OCI-LY7 (cell line): ENCODE measurements at regions not wholly inside any gene's neighbourhood (a gene's known extent, or its start where the extent isn't known, plus 50 kb on each side); places are given as distances from the start of the nearest gene placed in this dataset.

Experiments used
- EZH2phosphoT487 ChIP-seq: fragments of 200-600 bp; sonication (generic); IDR thresholded peaks from 2 replicates; pipeline ENCODE4 v1.6.1; 2018; ENCODE audit warnings: low read depth, borderline replicate concordance, mild to moderate bottlenecking, mixed run types, antibody characterized with exemption, low read length, moderate library complexity, mixed read lengths
- TF ChIP-seq, protein P1 (sequence below): fragments of 200-600 bp; sonication (generic); conservative IDR thresholded peaks from 2 replicates; pipeline ENCODE4 v1.5.1; 2014; ENCODE audit warnings: mild to moderate bottlenecking, antibody characterized with exemption, low read length, moderate library complexity, mixed read lengths

DNA sequence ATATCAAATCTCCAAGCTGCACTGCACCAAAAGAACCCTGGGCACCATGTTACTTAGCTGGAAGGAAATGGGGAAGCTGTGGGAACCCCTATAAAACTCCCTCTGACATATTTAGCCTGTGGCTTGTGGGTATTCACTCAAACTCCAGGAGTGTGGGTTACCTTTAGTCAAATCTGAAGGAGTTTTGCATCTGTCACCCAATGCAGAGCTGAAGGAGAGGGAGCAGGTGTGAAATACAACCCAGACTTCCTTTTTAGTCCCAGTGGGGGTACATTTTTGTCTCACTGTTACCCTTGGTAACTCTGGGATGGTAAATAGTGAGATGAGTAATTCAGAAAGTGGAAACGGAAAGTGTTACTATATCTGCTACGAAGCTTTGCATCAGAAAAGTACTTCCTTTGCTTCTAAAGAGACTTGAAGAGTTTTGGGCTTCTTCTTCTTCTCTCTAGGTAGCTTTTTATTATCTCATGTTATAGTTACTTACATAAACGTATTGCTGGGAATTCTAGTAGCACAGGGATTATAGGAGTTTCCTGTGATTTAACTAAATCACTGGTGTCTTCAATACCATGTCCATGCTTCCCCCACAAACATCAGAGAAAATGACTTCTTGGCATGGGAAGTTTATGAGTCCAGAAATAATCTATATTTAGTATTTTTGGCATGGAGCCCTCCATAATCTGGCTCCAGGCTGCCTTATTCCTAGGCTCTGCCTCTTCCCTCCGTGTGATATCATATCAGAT lies 105.9 kb downstream of the AKAP11 start:
- TF ChIP-seq, protein P1, sequence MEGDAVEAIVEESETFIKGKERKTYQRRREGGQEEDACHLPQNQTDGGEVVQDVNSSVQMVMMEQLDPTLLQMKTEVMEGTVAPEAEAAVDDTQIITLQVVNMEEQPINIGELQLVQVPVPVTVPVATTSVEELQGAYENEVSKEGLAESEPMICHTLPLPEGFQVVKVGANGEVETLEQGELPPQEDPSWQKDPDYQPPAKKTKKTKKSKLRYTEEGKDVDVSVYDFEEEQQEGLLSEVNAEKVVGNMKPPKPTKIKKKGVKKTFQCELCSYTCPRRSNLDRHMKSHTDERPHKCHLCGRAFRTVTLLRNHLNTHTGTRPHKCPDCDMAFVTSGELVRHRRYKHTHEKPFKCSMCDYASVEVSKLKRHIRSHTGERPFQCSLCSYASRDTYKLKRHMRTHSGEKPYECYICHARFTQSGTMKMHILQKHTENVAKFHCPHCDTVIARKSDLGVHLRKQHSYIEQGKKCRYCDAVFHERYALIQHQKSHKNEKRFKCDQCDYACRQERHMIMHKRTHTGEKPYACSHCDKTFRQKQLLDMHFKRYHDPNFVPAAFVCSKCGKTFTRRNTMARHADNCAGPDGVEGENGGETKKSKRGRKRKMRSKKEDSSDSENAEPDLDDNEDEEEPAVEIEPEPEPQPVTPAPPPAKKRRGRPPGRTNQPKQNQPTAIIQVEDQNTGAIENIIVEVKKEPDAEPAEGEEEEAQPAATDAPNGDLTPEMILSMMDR, result no peak
- TF ChIP-seq EZH2phosphoT487, result no peak
